Testis (tissue), 2 donors: ENCODE measurements at regions not wholly inside any gene's neighbourhood (a gene's known extent, or its start where the extent isn't known, plus 50 kb on each side); places are given as distances from the start of the nearest gene placed in this dataset.

Experiments used
- DNase-seq: peaks from one replicate; pipeline ENCODE4 v3.0.0-alpha.2; 2019
- H3K27ac ChIP-seq, 2 donors: fragments of 200-600 bp; sonication (generic); one replicate each; pipeline ENCODE4 v1.5.1; 2019
- H3K27me3 ChIP-seq: fragments of 200-600 bp; sonication (generic); one replicate; pipeline ENCODE4 v1.5.1; 2019
- H3K36me3 ChIP-seq: fragments of 200-600 bp; sonication (generic); one replicate; pipeline ENCODE4 v1.5.1; 2017; ENCODE audit warnings: low read depth; ENCODE audit errors: missing control alignments
- H3K4me1 ChIP-seq: fragments of 200-600 bp; sonication (generic); one replicate; pipeline ENCODE4 v1.5.1; 2019
- H3K4me3 ChIP-seq, 2 donors: fragments of 200-600 bp; sonication (generic); one replicate each; pipeline ENCODE4 v1.5.1; 2017 to 2019
- H3K9me3 ChIP-seq: fragments of 200-600 bp; sonication (generic); one replicate; pipeline ENCODE4 v1.5.1; 2017
- POLR2A ChIP-seq: fragments of 450-650 bp; IDR thresholded peaks from one replicate; pipeline ENCODE4 v1.6.1; 2017; ENCODE audit warnings: antibody characterized with exemption, mild to moderate bottlenecking, moderate library complexity
- WGBS, 2 donors: methylation state at CpG; one replicate each; pipeline ENCODE4 v1.1.5; 2018; 5-methylcytosine and 5-hydroxymethylcytosine counted together
- intact Hi-C: fragments of 100-400 bp; cut with DNase I; formaldehyde crosslinking; loops from one replicate; pipeline ENCODE4 v1.15.1; 2023; ENCODE audit warnings: low total_unique reads
- TF ChIP-seq, protein P1 (sequence below), 3 experiments: fragments of 450-650 bp in 2 of 3; fragments of 200-600 bp in 1 of 3; sonication (generic) in 1 of 3; IDR thresholded peaks; one replicate each; pipeline ENCODE4 v1.5.1; 2016 to 2019; ENCODE audit warnings: antibody characterized with exemption in 3 of 3, mild to moderate bottlenecking in 2 of 3, moderate library complexity in 1 of 3

DNA sequence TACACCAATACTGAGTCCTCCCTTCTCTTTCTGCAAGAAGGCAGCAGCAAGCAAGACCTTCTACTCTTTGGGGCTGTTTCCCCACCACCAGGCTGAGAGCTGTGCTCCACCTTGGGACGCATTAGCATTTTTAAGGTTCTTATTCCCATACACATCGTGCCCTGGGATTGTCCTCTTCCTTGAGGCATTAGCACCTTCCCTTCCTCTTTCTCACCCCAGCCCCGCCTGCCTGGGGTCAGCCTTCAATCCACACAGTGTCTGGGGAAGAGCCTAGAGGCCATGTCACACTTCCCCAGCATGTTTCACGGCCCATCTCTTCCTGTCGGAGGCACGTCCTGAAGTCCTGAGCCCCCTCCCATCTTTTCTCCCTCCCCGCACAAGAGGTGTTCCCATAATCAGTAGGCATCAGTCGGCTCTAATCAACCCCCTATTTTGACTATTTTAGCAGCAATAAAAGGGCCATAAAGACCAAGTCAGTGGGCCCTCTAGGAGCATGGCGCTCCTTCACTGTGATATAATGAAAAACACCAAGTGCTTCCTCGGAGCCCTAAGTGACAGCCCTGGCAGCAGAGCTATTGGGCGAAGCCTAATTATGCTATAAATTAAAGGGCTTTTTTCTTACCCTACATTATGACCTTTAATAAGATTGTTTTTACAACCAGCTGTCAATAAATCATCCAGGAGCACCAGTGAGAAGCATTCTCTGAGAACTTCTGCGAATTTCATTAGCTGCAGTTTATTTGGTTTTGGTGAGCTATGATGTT, 55.0 kb upstream of the PKDCC start:
- Histone ChIP-seq H3K36me3 (no peaks in the 10 kb centered on the region), H3K27ac (no peak overlapping the region), H3K4me3 (no peak overlapping the region), H3K27me3 (no peaks in the 10 kb centered on the region), H3K9me3 (no peaks in the 10 kb centered on the region), H3K4me1 (peaks cover 24% of the 10 kb centered on the region)
- intact Hi-C loops: no loop called here
- no peak for DNase-seq
- no peak for TF ChIP-seq POLR2A
- TF ChIP-seq, protein P1, sequence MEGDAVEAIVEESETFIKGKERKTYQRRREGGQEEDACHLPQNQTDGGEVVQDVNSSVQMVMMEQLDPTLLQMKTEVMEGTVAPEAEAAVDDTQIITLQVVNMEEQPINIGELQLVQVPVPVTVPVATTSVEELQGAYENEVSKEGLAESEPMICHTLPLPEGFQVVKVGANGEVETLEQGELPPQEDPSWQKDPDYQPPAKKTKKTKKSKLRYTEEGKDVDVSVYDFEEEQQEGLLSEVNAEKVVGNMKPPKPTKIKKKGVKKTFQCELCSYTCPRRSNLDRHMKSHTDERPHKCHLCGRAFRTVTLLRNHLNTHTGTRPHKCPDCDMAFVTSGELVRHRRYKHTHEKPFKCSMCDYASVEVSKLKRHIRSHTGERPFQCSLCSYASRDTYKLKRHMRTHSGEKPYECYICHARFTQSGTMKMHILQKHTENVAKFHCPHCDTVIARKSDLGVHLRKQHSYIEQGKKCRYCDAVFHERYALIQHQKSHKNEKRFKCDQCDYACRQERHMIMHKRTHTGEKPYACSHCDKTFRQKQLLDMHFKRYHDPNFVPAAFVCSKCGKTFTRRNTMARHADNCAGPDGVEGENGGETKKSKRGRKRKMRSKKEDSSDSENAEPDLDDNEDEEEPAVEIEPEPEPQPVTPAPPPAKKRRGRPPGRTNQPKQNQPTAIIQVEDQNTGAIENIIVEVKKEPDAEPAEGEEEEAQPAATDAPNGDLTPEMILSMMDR (IDR thresholded peaks at IDR 0.05): no peak
- WGBS, 2 donors: 86 to 90% methylated on average over 12 of the region's 12 CpGs

DNA sequence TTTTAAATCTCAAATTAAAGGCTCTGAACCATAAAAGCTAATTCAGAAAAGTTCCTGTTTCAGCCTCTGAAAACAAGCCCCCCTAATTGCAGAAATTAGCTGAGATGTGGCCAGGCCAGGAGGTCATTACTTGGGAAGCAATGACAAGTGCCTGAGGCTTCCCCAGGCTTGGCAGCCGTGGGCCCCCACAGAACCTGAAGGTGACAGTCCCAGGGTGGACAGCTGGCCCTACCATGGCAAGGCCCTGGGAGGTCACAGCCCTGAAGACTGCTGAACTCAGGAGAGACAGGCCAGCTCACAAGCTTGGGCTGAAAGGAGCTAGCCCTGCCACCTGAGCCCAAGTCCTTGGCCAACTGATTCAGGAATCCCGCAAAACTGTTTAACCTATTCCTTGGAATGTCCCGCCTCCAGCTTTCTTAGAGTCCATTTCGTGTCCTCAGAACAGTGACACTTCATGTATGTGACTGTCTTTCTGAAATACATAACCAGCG, 54.3 kb upstream of the PKDCC start:
- 90 to 94% methylated on average over 5 of the region's 5 CpGs for WGBS, 2 donors
- Histone ChIP-seq H3K27ac (no peak overlapping the region), H3K9me3 (no peaks in the 10 kb centered on the region), H3K4me1 (peaks cover 31% of the 10 kb centered on the region), H3K36me3 (no peaks in the 10 kb centered on the region), H3K4me3 (no peak overlapping the region), H3K27me3 (no peaks in the 10 kb centered on the region)
- TF ChIP-seq, protein P1 (IDR thresholded peaks at IDR 0.05): no peak
- no peak for TF ChIP-seq POLR2A
- DNase-seq: no peak
- intact Hi-C loops: no loop called here

DNA sequence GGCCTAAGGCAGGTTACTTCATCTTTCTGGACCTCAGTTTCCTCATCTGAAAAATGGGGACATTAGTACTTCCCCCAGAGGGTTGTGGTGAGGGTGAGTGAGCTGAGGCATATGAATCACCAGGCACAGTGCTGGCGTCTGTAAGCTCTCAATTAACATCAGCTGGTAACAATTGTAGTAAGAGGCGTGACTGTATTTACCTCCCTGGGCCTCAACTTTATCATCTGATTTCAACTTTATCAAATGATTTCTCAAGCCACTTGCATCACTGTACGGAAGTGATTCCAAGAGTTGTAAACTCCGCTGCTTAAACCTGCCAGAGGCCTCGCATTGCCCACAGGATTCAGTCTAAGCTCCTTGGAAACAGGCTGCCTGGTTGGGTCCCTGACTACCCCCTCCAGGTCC, 53.6 kb upstream of the PKDCC start:
- no peak overlapping the region for H3K27ac ChIP-seq
- intact Hi-C loops: no loop called here
- TF ChIP-seq, protein P1 (IDR thresholded peaks at IDR 0.05): no peak
- TF ChIP-seq POLR2A: no peak
- H3K36me3 ChIP-seq: no peaks in the 10 kb centered on the region
- H3K27me3 ChIP-seq: no peaks in the 10 kb centered on the region
- no peak for DNase-seq
- H3K9me3 ChIP-seq: no peaks in the 10 kb centered on the region
- H3K4me3 ChIP-seq: no peak overlapping the region
- WGBS, 2 donors: 88 to 89% methylated on average over 5 of the region's 5 CpGs
- H3K4me1 ChIP-seq: peaks cover 33% of the 10 kb centered on the region

DNA sequence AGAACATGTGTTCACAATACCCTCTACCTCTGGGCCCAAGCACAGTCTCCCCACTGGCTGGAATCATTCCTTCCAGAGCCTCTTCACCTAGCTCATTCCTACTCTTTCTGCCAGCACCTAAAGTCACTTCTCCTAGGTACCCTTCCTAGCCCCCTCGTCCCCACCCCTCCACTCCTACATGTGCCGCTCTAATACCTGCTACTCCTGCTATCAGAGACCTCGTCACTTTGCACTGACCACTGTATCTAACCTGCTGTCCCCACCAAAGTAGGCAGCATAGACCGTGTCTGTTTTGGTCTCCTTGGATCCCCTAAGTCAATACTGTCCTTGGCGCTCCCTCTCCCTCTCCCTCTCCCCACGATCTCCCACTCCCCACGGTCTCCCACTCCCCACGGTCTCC, 53.2 kb upstream of the PKDCC start:
- no peak overlapping the region for H3K4me3 ChIP-seq
- no peaks in the 10 kb centered on the region for H3K9me3 ChIP-seq
- 72 to 89% methylated on average over 8 of the region's 8 CpGs for WGBS, 2 donors
- no peaks in the 10 kb centered on the region for H3K27me3 ChIP-seq
- H3K36me3 ChIP-seq: no peaks in the 10 kb centered on the region
- DNase-seq: no peak
- peaks cover 29% of the 10 kb centered on the region for H3K4me1 ChIP-seq
- H3K27ac ChIP-seq: no peak overlapping the region
- TF ChIP-seq, protein P1 (IDR thresholded peaks at IDR 0.05): no peak
- no peak for TF ChIP-seq POLR2A
- intact Hi-C loops: no loop called here

DNA sequence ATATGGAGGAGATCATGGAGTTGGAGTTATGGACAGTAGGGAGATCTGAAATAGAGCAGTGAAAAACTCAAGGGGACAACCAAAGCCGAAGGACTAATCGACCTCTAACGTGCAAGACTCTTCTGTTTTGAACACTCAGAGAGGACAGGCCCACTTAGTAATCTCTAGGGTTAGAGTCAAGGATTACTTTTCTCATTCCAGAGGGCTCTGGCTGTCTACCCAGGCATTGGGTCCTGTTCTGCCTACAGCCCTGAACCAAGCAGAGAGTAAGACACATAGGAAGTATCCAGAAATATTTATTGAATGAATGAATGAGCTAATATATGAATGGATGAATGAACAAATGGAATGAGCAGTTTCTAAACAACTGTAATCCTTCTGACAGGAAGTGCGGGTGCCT, 50.3 kb upstream of the PKDCC start:
- no peak for DNase-seq
- 73 to 82% methylated on average over 4 of the region's 4 CpGs for WGBS, 2 donors
- H3K9me3 ChIP-seq: no peaks in the 10 kb centered on the region
- TF ChIP-seq POLR2A: no peak
- TF ChIP-seq, protein P1 (IDR thresholded peaks at IDR 0.05): no peak
- H3K4me3 ChIP-seq: no peak overlapping the region
- intact Hi-C loops: no loop called here
- no peak overlapping the region for H3K27ac ChIP-seq
- no peaks in the 10 kb centered on the region for H3K27me3 ChIP-seq
- peaks cover 11% of the 10 kb centered on the region for H3K4me1 ChIP-seq
- no peaks in the 10 kb centered on the region for H3K36me3 ChIP-seq
